NCI-H510A treated with DMSO at 0.1 percent for 48 hours (cell line): ENCODE measurements at regions not wholly inside any gene's neighbourhood (a gene's known extent, or its start where the extent isn't known, plus 50 kb on each side); places are given as distances from the start of the nearest gene placed in this dataset.
"Not testable (repeated sequence)": the region's sequence is repeated elsewhere in the genome, so short reads cannot be mapped to it uniquely, and the experiment has no call there.

Experiments
- DNase-seq: peaks from one replicate; lab custom pipeline; 2025; lab: John Stamatoyannopoulos, UW

DNA sequence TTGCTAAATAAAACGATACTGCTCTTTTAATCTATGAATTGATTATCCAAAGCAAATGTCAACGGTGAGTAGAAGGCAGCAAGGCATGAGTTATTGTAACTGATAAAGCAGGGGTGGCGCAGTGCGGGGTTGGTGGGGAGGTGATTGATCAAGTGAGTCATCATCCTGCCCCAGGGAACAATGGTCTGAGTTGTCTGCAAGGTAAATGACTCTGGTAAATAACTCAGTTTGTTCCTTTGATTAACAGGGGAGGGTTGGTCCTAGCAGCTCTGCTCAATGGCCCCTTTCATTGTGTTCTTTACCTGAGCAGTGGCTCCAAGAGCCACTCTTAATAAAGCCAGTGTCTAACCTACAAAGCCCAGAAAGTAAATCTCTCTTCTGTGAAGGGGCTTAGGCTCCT, 91.8 kb downstream of the QRSL1 start:
- not testable (repeated sequence) for DNase-seq
